H1 (cell line): ENCODE measurements at regions not wholly inside any gene's neighbourhood (a gene's known extent, or its start where the extent isn't known, plus 50 kb on each side); places are given as distances from the start of the nearest gene placed in this dataset.

Experiments used
- CTCF ChIA-PET: fragments of 300-600 bp; sonication (Branson Sonifier 250); formaldehyde crosslinking; loops from one replicate; lab custom pipeline; 2021; ENCODE audit not compliant: partially characterized antibody; lab: Charles Lee
- POLR2A ChIA-PET: fragments of 300-600 bp; sonication (Branson Sonifier 250); formaldehyde crosslinking; loops from one replicate; lab custom pipeline; 2021; ENCODE audit warnings: inconsistent platforms; ENCODE audit not compliant: partially characterized antibody; lab: Charles Lee
- DNase-seq, 2 experiments: peaks; one replicate each; pipeline versions ENCODE4 v3.0.0 to v3.0.0-alpha.2; 2010 to 2022; ENCODE audit warnings: low spot score in 2 of 2, low read depth in 1 of 2, mixed read lengths in 1 of 2
- FAIRE-seq: peaks from 2 replicates; lab custom pipeline; 2011; peaks lifted over from hg19 to GRCh38; lab: Jason Lieb, UNC
- H2AFZ ChIP-seq: 2 replicates; pipeline ENCODE4 v1.8.1; 2012; ENCODE audit warnings: low read length, inconsistent platforms
- H2AK5ac ChIP-seq: 2 replicates; pipeline ENCODE4 v1.6.1; 2013; ENCODE audit warnings: low read depth, low read length
- H2BK120ac ChIP-seq: replicated peaks from 2 replicates; pipeline ENCODE3; 2013; ENCODE audit warnings: low read depth, low read length, inconsistent platforms
- H2BK12ac ChIP-seq: 2 replicates; pipeline ENCODE4 v1.6.1; 2013; ENCODE audit warnings: low read depth, low read length
- H2BK15ac ChIP-seq: 2 replicates; pipeline ENCODE4 v1.6.1; 2013; ENCODE audit warnings: low read length
- H2BK20ac ChIP-seq: 2 replicates; pipeline ENCODE4 v1.6.1; 2013; ENCODE audit warnings: low read length
- H2BK5ac ChIP-seq: 2 replicates; pipeline ENCODE4 v1.6.1; 2013; ENCODE audit warnings: low read depth, low read length
- H3K14ac ChIP-seq: 2 replicates; pipeline ENCODE4 v1.6.1; 2013; ENCODE audit warnings: inconsistent platforms; ENCODE audit not compliant: insufficient read length
- H3K18ac ChIP-seq: 2 replicates; pipeline ENCODE4 v1.6.1; 2013; ENCODE audit warnings: low read length; ENCODE audit errors: extremely low read depth
- H3K23ac ChIP-seq: 2 replicates; pipeline ENCODE4 v1.6.1; 2013; ENCODE audit warnings: inconsistent platforms; ENCODE audit not compliant: insufficient read length
- H3K23me2 ChIP-seq: 2 replicates; pipeline ENCODE4 v1.6.1; 2013; ENCODE audit warnings: low read depth, low read length
- H3K27ac ChIP-seq: 2 replicates; pipeline ENCODE4 v1.6.1; 2011; ENCODE audit warnings: low read depth, low read length, inconsistent platforms
- H3K27me3 ChIP-seq, 4 experiments: replicated peaks in 1 of 4; 1 replicate in 1 of 4; 2 replicates in 3 of 4; pipeline versions ENCODE4 v1.6.1 to v1.8.1; 2011 to 2013; ENCODE audit warnings: low read length in 3 of 4, mild to moderate bottlenecking in 3 of 4, inconsistent platforms in 2 of 4, mixed read lengths in 2 of 4, moderate library complexity in 1 of 4; ENCODE audit not compliant: control insufficient read depth in 3 of 4, insufficient read depth in 3 of 4; ENCODE audit errors: extremely low read depth in 1 of 4
- H3K36me3 ChIP-seq, 4 experiments: 2 replicates each; pipeline versions ENCODE4 v1.6.1 to v1.8.1; 2011 to 2013; ENCODE audit warnings: mild to moderate bottlenecking in 4 of 4, low read length in 3 of 4, moderate library complexity in 2 of 4, control low read depth in 1 of 4, inconsistent platforms in 1 of 4; ENCODE audit not compliant: insufficient read depth in 4 of 4, control insufficient read depth in 2 of 4
- H3K4ac ChIP-seq: replicated peaks from 2 replicates; pipeline ENCODE3; 2013; ENCODE audit warnings: low read length, low read depth, mixed read lengths, inconsistent platforms; ENCODE audit not compliant: insufficient read length
- H3K4me1 ChIP-seq, 4 experiments: replicated peaks in 1 of 4; 1 replicate in 1 of 4; 2 replicates in 3 of 4; pipeline versions ENCODE4 v1.6.1 to v1.8.1; 2011 to 2013; ENCODE audit warnings: low read length in 3 of 4, inconsistent platforms in 2 of 4, mixed read lengths in 1 of 4; ENCODE audit not compliant: insufficient read depth in 4 of 4, control insufficient read depth in 3 of 4
- H3K4me2 ChIP-seq, 2 experiments: 2 replicates each; pipeline versions ENCODE4 v1.6.1 to v1.8.1; 2011 to 2013; ENCODE audit warnings: low read depth in 2 of 2, low read length in 2 of 2, control low read depth in 1 of 2, inconsistent platforms in 1 of 2, mild to moderate bottlenecking in 1 of 2; ENCODE audit not compliant: insufficient read depth in 1 of 2
- H3K4me3 ChIP-seq, 4 experiments: fragments of 200-600, 300-600 bp in 1 of 4; sonication (generic), shearing (Covaris generic), sonication (Bioruptor Twin) in 1 of 4; 2 replicates each; pipeline versions ENCODE4 v1.5.1 to v1.8.1; 2011 to 2016; ENCODE audit warnings: low read length in 4 of 4, low read depth in 3 of 4, control low read depth in 2 of 4, inconsistent platforms in 2 of 4, mild to moderate bottlenecking in 2 of 4, mixed read lengths in 1 of 4, moderate library complexity in 1 of 4; ENCODE audit not compliant: insufficient read depth in 2 of 4; ENCODE audit errors: extremely low read depth in 1 of 4
- H3K56ac ChIP-seq: replicated peaks from 2 replicates; pipeline ENCODE3; 2013; ENCODE audit warnings: low read depth, mild to moderate bottlenecking, mixed read lengths, low read length, inconsistent platforms; ENCODE audit not compliant: insufficient read length
- H3K79me1 ChIP-seq: 2 replicates; pipeline ENCODE4 v1.6.1; 2013; ENCODE audit warnings: low read depth, low read length, control low read depth
- H3K79me2 ChIP-seq, 2 experiments: 2 replicates each; pipeline versions ENCODE4 v1.6.1 to v1.8.1; 2012 to 2013; ENCODE audit warnings: low read length in 2 of 2, mild to moderate bottlenecking in 2 of 2, inconsistent platforms in 1 of 2; ENCODE audit not compliant: insufficient read depth in 2 of 2, control insufficient read depth in 1 of 2
- H3K9ac ChIP-seq, 4 experiments: replicated peaks in 1 of 4; 1 replicate in 1 of 4; 2 replicates in 3 of 4; pipeline versions ENCODE4 v1.6.1 to v1.8.1; 2011 to 2013; ENCODE audit warnings: low read depth in 3 of 4, low read length in 3 of 4, control low read depth in 2 of 4, mild to moderate bottlenecking in 2 of 4, moderate library complexity in 2 of 4, inconsistent platforms in 1 of 4; ENCODE audit errors: extremely low read depth in 1 of 4
- H3K9me3 ChIP-seq, 2 experiments: 2 replicates each; pipeline versions ENCODE4 v1.6.1 to v1.8.1; 2012 to 2013; ENCODE audit warnings: mild to moderate bottlenecking in 2 of 2, moderate library complexity in 2 of 2, control low read depth in 1 of 2, inconsistent platforms in 1 of 2, low read depth in 1 of 2, low read length in 1 of 2, mixed read lengths in 1 of 2; ENCODE audit not compliant: insufficient read depth in 2 of 2
- H4K20me1 ChIP-seq, 2 experiments: replicated peaks in 1 of 2; 2 replicates each; pipeline versions ENCODE3 to v1.8.1; 2011 to 2013; ENCODE audit warnings: inconsistent platforms in 2 of 2, low read length in 2 of 2, mild to moderate bottlenecking in 1 of 2; ENCODE audit not compliant: insufficient read depth in 2 of 2, control insufficient read depth in 1 of 2
- H4K5ac ChIP-seq: 2 replicates; pipeline ENCODE4 v1.6.1; 2013; ENCODE audit warnings: low read length, low read depth, mixed read lengths, inconsistent platforms; ENCODE audit not compliant: insufficient read length
- H4K8ac ChIP-seq: 2 replicates; pipeline ENCODE4 v1.8.0; 2013; ENCODE audit warnings: mild to moderate bottlenecking, moderate library complexity, low read length, inconsistent platforms; ENCODE audit not compliant: insufficient read depth; ENCODE audit errors: extremely low read depth
- H4K91ac ChIP-seq: replicated peaks from 2 replicates; pipeline ENCODE3; 2013; ENCODE audit warnings: low read length, mixed read lengths, inconsistent platforms; ENCODE audit not compliant: insufficient read length
- SIRT6 ChIP-seq: IDR thresholded peaks from one replicate; pipeline ENCODE4 v1.7.1; 2012; ENCODE audit warnings: low read length, inconsistent platforms
- WGBS, 2 experiments: shearing (Covaris generic) in 1 of 2; methylation state at CpG; one replicate each; pipeline versions ENCODE4 v1.1.6 to v1.1.7; 2013 to 2015; ENCODE audit warnings: low lambda C conversion rate in 2 of 2, mixed read lengths in 2 of 2, inconsistent platforms in 1 of 2, low coverage in 1 of 2, missing lambda C conversion rate in 1 of 2; ENCODE audit not compliant: insufficient replicate concordance in 2 of 2, insufficient coverage in 1 of 2, insufficient read length in 1 of 2; ENCODE audit errors: extremely low coverage in 1 of 2, missing lambda C conversion rate in 1 of 2; 5-methylcytosine and 5-hydroxymethylcytosine counted together

DNA sequence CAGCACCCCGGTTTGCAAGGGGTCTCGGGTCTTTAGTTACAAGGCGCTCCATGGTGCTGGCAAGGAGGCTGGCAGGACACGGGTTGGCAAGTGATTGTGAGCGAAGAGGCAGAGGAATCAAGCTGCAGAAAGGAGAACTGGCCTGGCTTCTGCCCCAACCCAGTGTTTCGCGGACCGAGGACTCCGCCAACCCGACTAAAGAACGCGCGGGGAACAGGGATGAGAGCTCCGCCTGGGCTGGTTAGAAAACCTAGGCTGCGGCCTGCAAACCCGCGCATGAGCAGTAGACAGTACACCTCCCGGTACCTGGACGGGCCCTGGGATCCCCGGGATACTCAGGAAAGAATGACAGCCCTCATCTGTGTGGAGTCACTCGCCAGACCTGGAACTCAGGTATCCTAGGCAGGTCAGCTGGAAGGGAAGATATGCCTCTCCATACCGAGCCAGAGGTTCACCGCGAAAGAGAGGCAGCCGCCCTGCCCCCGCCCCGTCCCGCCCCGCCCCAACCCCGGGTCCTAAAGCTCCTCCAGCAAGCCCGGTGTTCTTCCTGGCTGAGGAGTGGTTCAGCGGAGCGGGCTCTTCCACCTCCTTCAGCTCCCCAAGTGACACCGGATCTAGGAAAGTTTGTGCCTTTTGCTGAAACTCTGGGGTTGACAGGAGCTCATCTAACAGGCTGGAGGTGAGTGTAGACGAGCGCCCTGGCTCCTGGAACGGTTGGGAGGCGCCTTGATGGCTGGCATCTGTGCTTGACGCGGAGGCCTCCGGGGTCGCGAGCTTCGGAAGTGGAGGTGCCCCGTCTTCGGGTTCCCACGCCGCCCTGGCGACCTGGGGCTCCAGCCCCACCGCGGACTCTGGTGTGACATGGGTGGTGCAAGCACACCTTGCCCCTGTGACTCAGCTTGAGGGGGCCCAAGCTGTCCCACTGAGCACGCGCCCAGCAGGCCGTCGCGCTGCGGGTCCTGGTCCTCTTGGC lies 1847.3 kb upstream of the DEFB115 start:
- ChIA-PET POLR2A (no interaction called here), CTCF (no interaction called here)
- Histone ChIP-seq H3K23ac (no peak overlapping the region), H3K27me3 (no peaks in the 10 kb centered on the region), H2BK20ac (no peak overlapping the region), H2BK120ac (no peak overlapping the region), H3K79me1 (no peaks in the 10 kb centered on the region), H3K27ac (no peak overlapping the region), H3K4me2 (no peak overlapping the region), H4K20me1 (no peaks in the 10 kb centered on the region), H4K91ac (no peak overlapping the region), H2BK12ac (no peak overlapping the region), H3K79me2 (no peaks in the 10 kb centered on the region), H3K23me2 (no peaks in the 10 kb centered on the region), H3K9me3 (peaks cover 38 to 61% of the 10 kb centered on the region in 2 experiments), H3K36me3 (peaks cover 0 to 2% (median 0%) of the 10 kb centered on the region in 4 experiments; a peak in 1 of 8 replicates), H3K9ac (no peak overlapping the region), H2AFZ (no peak overlapping the region), H3K4me3 (no peak overlapping the region), H2AK5ac (no peak overlapping the region), H4K8ac (no peak overlapping the region), H2BK15ac (no peak overlapping the region), H3K4me1 (no peaks in the 10 kb centered on the region), H4K5ac (no peak overlapping the region), H3K4ac (no peak overlapping the region), H3K18ac (no peak overlapping the region), H3K14ac (no peak overlapping the region), H2BK5ac (no peak overlapping the region), H3K56ac (no peak overlapping the region)
- DNase-seq: no peak
- FAIRE-seq: no peak
- 76% methylated on average over 52 of the region's 57 CpGs; no CpG with 5 or more reads in 1 of the 2 experiments for WGBS, 2 experiments
- no peak for TF ChIP-seq SIRT6
